H54 (cell line): ENCODE measurements at regions not wholly inside any gene's neighbourhood (a gene's known extent, or its start where the extent isn't known, plus 50 kb on each side); places are given as distances from the start of the nearest gene placed in this dataset.

Source experiments
- DNase-seq: peaks from one replicate; pipeline ENCODE4 v3.0.0; 2011; ENCODE audit warnings: low spot score, mixed read lengths; ENCODE audit not compliant: insufficient read length
- FAIRE-seq: peaks from 3 replicates; lab custom pipeline; 2011; peaks lifted over from hg19 to GRCh38; lab: Jason Lieb, UNC
- POLR2A ChIP-seq: IDR thresholded peaks from 2 replicates; pipeline ENCODE4 v1.6.1; 2011; ENCODE audit warnings: low read depth, mild to moderate bottlenecking, low read length

- DNase-seq (no peak), FAIRE-seq (no peak)
- no peak for TF ChIP-seq POLR2A
Measured at GRCh38 chr9:81874250-81874649, 54.0 kb upstream of the SPATA31D4 start.

- DNase-seq = no peak
- peak; percentile 73 for FAIRE-seq
- no peak for TF ChIP-seq POLR2A
Measured at GRCh38 chr9:81874931-81875330, 53.3 kb upstream of the SPATA31D4 start.

DNA sequence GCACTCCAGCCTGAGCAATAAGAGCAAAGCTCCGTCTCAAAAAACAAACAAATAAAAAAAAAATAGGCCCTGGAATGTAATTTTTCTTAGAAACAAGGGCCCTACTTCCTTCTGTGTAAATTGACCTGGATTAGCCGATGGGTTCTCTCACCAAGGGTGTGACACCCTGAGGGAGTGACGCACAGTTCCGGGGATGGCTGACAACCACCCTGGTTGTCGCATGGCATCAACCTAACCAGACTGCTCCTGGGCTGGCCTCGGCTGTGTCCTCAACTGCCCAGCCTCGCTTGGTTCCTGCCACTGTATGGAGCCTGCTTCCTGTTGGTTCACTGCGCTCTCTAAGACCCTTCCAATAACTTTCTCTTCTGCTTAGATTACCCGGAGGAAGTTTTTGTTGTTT, 51.2 kb upstream of the SPATA31D4 start:
- FAIRE-seq (no peak), DNase-seq (no peak)
- TF ChIP-seq POLR2A = no peak
